GM12892 (cell line): ENCODE measurements at regions not wholly inside any gene's neighbourhood (a gene's known extent, or its start where the extent isn't known, plus 50 kb on each side); places are given as distances from the start of the nearest gene placed in this dataset.

Experiments
- POLR2A ChIP-seq: IDR thresholded peaks from 2 replicates; pipeline ENCODE4 v1.6.1; 2011; ENCODE audit warnings: low read depth, low read length, control low read depth
- POLR2AphosphoS5 ChIP-seq: IDR thresholded peaks from 2 replicates; pipeline ENCODE4 v1.6.1; 2011; ENCODE audit warnings: low read depth, low read length, control low read depth

GRCh38 chr18:59959073-59959472 lies 59.3 kb downstream of the PMAIP1 start:
- TF ChIP-seq POLR2AphosphoS5 (no peak), POLR2A (no peak)
